SW480 (cell line): ENCODE measurements at regions not wholly inside any gene's neighbourhood (a gene's known extent, or its start where the extent isn't known, plus 50 kb on each side); places are given as distances from the start of the nearest gene placed in this dataset.

Experiments
- DNase-seq: peaks from one replicate; pipeline ENCODE4 v3.0.0-alpha.2; 2016; ENCODE audit warnings: low spot score

DNA sequence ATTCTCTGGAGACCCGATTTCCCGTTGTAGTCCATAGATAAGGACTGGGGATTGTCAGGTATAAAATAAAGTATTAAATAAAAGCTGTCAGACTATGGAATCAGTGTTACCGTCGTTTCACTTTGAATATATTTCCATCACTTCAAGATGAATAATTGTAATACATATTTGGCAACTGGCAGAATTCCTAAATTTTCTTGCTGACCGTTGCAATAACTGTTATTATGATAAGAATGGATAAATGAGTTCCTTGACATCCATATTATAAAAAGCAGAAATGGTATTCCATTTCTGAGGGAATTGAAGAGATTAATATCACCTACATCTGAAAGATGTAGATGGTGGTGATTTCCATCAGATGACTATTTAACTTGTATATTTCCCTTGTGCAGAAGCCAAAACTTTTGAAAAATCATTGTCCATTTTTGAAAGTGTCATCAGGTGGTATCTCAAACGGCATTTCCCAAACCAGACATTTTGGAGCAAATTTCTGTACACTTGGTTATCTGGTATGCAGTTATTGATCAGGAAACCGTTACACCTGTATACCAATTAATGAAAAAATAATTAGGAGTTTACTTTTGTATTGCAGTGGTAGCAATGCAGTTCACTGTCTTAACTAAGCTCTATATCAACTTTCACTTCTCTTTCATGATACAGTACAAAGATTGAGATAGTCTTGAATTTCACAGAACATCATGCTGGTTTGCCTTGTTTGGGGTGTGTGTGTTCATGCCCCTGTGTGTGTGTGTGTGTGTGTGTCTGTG is 878.5 kb downstream of the PCDH18 start:
- no peak for DNase-seq

DNA sequence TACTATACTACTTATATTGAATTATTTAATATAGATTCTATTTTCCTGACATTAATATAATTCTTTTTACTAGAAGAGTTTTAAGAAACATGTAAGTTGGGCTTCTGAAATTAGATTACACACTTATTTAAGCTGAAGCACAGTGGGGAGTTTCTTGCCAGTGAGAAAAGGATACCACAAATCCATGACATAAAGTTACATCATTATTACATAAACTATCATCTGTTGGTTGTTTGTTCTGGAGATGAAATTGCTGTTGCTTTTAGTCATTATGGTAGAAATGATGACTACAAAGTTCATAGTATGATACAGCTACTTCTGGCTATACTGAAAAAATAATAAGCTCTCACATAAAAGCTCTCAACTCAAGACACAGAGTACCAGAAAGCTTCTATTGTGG is 880.4 kb downstream of the PCDH18 start:
- DNase-seq, result peak; percentile 2

DNA sequence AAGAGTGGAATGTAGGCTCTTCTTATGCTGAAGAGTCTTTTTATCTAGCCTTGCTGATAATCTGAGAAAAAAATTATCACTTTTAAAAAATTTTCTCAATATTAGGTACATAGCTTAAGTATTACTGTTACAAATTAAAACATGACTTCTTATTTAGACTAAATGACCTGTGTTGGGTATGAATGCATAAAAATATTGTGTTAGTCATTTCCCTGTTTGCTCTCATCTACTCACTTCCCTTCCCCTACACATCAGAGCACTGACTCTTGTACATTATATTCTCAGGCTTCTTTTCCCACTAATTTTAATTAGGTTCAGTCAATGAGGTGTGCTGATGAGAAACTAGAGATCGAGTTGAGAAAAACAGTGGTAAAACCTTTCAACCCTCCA is 881.0 kb downstream of the PCDH18 start:
- DNase-seq, result no peak

DNA sequence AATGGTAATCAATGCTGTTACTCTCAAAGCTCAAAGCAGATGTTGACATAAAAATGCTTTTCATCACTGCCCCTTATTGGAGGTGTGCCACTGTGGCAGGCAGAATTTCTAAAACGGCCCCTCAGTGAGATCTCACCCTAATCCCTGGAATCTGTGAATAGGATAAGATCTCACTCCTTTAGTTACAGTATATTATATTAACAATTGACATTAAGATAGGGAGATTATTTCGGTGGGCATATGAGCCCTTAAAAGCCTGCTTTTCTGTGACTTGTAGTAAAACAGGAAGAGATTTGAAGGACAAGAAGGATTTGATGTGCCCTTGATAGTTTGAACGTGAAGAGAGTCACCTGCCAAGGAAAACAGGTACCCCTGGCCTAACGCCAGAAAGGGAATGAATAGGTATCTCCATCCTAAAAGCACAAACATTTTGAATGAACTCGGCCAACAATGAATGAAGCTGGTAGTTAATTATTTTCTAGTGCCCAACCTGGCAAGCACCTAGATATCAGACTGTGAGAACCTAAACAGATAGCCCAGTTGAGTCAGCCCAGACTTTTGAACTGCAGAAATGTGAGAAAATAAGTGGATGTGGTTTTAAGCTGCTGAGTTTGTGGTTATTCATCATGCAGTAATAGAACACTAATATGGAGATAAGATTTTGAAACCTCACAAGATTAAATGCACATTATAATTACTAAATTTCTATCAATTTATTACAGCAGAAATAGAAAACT is 881.6 kb downstream of the PCDH18 start:
- DNase-seq, result peak; percentile 22

DNA sequence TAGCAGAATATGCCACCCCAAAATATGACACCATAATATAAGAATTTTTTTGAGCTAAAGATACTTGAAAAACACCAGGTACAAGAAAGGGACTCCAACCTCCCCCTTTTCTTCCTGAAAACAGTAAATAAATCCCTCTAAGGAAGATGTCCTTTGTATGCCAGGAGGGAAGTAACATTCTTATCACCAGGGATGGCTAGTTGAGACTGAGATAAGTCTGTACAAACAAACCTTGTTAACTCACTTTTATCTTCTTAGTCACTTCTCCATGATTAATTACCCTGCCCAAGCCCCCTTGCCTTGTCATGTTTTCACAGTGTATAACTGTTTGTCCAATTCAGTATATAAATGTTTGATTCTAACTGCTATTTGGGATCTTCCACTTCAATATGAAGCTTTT is 888.0 kb downstream of the PCDH18 start:
- DNase-seq, result no peak

DNA sequence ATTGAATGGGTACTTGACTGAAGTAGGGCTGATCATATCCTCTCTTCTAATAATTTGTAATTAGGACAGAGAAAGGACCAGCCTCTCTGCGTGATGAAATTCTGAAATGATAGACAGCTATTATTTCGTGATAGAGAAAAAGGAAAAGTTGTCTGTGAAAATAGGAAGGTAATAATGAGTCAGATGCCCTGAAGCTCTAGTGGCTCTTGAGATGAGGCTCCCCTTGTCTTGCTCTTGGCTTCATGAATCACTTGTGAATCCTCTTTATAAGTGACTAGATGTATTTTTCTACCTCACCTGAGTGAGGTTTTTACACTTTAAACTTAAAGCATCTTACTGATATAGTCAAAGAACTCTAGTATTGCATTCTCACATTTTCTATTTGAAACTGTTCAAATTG is 888.9 kb downstream of the PCDH18 start:
- no peak for DNase-seq

DNA sequence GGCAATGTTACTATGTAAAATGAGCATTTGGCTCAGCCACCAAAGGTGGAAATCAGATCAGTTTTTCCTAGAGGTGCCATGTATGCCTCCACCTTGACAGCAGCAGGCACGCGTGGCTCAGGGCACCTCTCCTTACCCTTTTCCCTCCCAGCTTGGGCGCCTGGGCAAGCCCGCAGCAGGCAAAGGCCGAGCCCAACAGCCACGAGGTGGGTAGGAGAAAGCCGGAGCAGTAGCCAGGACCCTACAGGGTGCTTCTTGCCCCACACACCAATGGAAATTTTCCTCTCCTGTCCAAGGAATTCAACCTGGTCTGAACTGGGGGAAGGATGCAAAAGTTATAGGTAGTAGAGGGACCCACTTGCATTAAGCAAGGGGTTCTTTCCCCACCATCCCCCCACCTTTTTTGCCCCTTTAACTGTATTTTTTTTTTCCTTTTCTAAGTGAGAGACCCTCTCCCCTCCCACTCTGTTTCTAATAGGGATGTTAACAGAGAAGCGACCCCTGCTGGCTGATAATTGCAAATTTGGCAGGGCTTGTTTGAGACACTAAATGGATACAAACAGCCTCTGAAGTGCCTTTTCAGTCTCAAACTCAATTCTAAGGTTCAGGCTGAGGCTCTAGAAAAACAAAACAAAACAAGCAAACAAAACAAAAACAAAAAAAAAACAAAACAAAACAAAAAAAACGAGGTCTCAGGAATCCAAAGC is 895.1 kb downstream of the PCDH18 start:
- DNase-seq, result no peak

DNA sequence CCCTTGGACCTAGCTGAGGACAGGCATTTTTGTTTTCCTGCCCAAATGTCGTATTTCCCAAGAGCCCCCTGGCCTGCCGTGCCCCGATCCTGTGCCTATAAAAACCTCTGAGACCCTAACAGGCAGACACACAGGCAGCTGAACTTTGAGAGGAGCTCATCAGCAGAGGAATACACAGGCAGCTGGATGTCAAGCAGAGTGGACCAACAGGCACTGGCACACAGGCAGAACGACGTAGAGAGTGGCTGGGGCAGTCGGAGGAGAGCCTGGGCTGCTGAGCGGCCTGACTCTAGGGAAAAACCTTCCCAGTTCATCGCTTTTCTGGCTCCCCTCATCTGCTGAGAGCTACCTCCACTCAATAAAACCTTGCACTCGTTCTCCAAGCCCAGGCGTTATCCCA is 896.1 kb downstream of the PCDH18 start:
- no peak for DNase-seq

DNA sequence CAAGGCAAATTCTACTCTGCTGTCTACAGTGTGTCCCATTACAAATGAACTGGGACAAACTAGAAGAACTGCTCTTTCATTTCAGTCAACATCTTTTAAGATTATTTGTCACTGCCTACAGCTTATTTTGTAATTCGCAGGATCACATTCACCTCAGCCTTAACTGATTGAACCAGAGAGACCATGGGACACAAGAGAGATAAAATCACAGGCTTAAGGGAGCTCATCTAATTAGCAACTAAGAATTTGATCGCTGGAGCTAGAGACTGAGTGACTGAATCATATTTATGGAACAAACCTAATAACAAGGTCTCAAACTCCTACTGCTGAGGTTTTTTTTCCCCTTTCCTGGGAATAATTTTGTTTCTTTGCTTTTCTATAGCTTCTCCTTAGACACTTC is 898.2 kb downstream of the PCDH18 start:
- no peak for DNase-seq

DNA sequence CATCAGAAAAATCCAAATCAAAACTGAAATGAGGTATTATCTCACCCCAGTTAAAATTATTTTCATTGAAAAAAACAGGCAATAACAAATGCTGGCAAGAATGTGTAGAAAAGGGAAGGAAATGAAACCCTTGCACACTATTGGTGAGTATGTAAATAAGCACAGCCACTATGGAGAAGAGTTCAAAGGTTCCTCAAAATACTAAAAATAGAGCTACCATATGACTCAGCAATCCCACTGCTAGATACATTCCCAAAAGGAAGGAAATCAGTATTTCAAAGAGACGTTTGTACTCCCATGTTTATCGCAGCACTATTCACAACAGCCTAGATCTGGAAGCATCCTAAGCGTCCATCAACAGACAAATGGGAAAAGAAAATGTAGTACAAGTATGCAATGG is 932.4 kb downstream of the PCDH18 start:
- no peak for DNase-seq

DNA sequence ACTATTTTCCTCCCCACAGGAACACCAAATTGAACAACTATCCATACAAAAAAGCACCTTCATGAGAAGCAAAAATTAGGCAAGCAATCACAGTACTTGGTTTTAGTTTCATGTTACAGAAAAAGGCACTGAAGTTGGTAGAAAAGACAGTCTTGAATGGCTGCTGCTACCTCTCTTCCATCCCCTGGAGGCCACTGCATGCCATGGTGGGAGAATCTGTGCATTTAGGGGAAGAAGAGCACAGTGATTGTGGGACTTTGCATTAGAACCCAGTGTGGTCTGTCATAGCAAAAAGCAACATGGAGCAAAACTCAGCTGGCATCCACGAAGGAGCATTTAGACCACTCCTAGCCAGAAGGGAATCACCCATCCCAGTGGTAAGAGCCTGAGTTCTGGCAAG is 941.9 kb downstream of the PCDH18 start:
- DNase-seq, result no peak

DNA sequence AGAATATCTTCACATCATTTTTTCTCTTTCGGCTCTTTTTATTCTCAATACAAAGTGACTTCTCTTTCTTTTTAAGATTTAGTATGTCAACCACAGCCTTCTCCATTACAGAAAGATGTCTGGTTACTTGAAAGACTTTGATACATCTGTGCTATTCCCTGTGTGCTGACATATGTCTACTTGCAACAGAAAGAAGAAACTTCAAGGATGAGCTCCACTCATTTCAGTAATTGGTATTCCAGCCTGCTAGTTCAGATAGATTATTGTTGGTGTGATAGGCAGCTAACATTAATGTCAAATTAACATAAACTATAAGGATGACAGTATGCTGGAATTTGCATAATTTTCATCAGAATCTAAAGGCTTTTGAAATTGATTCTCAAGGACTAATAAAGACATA is 948.7 kb downstream of the PCDH18 start:
- DNase-seq, result no peak

DNA sequence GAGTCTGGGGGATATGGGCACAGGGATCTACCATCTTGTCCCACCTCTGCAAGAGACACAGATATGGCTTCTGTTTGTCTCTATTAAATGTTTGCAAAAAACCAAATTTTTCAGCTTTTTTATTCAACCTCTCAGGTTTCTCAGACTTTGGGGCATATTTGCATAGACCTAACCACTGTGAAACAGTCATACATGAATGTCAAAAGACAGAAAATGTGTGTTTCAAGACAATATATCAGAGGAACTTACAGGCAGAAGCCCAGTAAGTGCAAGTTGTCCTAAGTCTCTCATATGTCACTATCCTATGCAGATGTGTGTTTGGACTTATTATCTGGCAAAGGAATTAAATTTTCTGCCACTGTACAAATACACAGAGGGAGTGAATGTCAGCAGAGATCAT is 951.2 kb downstream of the PCDH18 start:
- DNase-seq, result no peak

DNA sequence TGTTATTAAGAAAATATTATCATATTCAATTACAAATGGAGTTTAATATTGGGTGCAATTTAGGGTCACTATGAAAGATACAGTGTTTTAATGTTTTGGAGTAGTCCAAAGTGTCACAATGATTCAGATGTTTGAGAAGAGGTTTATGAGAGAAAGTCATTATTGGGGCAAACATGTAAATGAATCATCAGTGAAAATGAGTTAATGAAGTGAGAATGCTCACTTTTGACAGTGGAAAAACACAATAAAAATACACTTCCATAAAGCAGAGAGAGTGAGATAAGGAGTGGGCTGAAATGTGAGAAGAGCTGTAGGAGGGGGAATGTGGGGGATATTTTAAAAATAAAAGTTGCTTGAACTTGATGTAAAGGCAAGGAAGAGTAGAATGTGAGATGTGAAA is 957.1 kb downstream of the PCDH18 start:
- no peak for DNase-seq

DNA sequence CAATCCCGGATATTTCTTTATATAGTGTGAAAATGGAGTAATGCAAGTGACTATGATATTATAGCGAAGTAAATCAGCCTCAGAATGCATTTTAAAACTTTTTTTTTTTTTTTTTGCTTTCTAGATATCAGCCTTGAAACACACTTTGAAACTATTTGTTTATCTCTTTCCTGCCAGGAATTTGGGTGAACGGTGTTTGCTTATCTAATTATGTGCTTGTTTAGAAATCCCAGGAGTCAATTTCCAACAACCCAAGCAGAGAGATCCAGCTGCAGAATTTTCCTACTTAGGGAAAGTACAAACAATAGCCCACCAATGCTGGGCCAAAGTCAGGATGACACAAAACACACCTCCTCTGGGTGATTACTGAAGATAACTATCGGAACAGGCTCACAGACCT is 958.8 kb downstream of the PCDH18 start:
- no peak for DNase-seq

DNA sequence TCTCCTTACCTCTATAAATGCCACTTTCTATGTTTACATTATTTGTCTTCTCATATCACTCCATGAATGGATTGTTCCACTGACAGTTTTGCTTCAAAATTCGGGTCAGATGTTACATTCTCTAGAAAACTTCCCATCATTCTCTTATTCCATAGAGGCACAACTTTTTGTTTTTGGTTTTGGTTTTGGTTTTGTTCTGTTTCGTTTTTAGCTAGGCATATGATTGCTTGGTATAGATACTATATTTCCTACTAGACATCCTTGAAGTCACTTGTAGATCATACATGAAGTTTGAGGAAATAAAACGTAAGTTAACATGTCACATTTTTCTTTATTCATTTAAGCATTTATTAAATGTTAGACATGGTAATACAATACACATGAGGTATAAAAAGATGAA is 961.0 kb downstream of the PCDH18 start:
- no peak for DNase-seq

DNA sequence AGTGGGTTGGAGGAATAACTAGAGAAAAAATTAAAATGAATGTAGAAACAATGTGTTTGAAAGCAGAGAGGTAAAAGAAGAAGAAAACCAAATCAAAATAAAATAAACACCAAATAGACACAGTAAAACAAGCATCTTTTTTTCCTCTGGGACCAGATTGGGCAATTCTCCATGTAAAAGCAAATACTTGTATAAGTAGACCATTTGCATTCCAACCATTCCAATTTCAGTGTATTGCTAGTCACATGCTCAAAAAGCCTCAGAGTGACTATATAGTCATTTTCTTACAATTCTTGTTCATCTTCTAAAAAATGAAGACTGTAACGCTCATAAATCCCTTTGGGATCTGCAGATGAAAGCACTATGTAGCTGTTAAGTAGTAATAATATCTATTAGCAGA is 969.5 kb downstream of the PCDH18 start:
- DNase-seq, result no peak

DNA sequence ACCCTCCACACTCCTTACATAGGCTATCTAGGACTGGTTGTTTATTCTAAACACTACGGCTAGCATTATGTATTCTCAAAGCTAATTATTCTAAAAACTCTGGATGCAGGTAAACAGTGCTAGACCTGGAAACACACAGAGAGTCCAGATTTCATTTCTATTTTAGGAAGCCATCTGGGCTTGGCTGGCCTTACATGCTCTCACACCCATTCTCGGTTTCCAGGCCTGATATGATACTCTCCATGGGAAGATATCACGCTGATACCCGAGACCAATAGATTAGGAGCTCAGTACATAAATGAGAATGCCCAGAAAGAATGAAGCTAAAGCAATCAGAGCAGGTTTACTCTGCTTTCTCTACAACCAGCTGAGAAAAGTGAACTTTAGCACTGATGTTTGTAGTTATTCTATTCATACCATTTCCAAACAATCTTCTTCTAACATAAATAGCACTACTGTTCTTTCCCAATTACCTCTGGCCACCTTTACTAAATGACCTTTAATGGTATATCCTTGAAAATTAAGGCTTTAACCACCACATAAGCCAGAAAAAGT is 973.3 kb downstream of the PCDH18 start:
- DNase-seq, result no peak

DNA sequence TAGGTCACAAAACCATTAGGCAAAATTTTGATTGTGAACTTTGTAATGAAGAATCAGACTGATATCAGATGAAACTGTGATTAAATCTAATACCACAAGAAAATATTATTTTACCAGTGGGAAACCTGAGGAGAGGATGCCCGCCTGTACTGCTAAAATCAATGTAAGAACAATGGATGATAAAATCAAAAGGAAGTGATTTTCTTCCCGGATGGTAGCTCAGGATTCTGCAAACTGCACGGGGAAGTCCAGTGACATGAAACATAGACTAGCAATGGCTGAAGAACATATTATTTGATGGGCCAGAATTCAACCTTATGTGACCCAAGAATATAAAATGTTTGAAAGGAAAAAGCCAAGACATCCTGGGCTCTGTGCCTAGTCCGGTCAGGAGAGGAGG is 974.9 kb downstream of the PCDH18 start:
- DNase-seq, result no peak

DNA sequence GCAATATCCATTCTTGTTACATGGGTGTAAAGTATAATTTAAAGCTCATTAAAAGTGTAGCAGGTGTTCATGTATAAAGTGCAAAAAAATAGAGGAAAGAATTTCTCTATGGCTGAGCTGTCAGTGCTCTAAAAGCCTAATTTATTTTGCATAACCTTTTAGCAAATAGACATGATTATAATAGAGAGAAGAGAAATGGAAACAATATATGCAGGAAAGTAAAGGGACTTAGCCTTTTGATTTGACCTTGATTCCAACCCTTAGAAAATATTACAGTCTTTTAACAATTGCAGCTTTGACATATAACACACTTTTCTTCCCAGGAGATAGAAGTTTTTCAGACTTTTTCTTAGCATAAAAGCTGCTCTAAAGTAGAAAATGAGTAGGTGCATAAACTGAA is 978.3 kb downstream of the PCDH18 start:
- DNase-seq, result no peak

DNA sequence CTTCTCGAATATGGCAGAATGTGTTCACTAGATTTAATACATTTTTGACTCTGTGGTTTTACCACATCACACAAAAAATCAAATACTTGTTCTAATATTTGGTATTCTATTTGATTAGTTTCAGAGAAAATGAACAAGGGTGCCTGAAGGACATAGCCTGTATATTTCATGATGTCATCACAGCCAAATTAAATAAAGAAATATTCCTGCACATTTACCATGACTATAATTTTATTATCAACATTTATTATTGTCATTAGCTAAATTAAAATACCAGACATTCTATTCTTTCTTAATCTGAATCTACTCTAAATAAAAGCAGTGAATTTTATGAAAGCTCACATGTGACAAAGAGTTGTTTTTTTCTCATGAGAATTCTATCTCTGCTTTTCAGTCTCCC is 980.5 kb downstream of the PCDH18 start:
- DNase-seq, result no peak

DNA sequence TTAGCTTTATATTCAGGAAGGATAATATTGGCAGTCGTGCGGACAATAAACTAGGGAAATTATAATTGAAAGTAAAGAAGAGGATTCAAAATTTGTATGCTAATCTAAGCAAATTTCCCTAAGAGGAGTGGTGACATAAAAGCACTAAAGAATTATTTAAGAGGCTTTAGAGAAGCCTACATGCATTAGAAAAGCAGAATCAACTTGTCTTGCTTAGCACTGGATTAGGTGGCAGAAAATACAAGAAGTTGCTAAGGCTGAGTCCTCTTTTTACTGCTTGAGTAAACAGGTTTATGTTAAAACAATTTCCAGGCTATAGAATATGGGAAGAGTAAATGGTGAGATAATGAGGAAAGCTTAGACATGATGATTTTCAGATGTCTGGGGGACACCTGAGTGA is 991.5 kb downstream of the PCDH18 start:
- DNase-seq, result no peak

DNA sequence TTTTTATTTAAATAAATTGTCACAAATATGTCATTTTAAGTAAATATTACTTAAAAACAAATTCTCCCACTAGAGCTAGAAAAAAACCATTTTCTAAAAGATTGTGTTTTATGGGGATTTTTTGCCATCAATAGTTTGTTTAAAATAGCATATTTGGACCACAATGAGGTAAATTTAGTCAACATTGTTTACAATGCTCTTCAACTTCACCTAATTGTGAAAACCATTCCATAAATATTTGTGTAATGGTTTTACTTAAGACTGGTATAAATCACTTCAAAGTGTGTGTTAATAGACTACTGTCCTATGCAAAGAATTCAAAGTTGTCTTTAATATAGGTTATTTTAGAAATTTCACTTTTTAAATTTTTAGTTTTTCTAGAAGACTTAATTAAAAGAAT is 1004.2 kb downstream of the PCDH18 start:
- DNase-seq, result no peak
